ENCODE measurements at regions not wholly inside any gene's neighbourhood (a gene's known extent, or its start where the extent isn't known, plus 50 kb on each side); places are given as distances from the start of the nearest gene placed in this dataset.
A peak's percentile ranks its signal among the peaks of the same experiment; 100 is the strongest.
"Not testable (repeated sequence)": the region's sequence is repeated elsewhere in the genome, so short reads cannot be mapped to it uniquely, and the experiment has no call there.

GRCh38 chr3:81837071-81837593 lies 75.7 kb upstream of the GBE1 start:
- DNase-seq (ENCODE audit: insufficient read length, low spot score) (no peak), FAIRE-seq (no peak)
- TF ChIP-seq POU2F2 (IDR thresholded peaks at IDR 0.05; ENCODE audit: low read depth, low read length) (no peak), SPI1 (IDR thresholded peaks at IDR 0.05; ENCODE audit: low read depth, low read length) (no peak), PAX5 (IDR thresholded peaks at IDR 0.05; ENCODE audit: insufficient read depth, low read length, severe bottlenecking) (no peak), POLR2AphosphoS5 (IDR thresholded peaks at IDR 0.05; ENCODE audit: low read depth, low read length) (no peak), POLR2A (IDR thresholded peaks at IDR 0.05; ENCODE audit: low read depth, low read length) (no peak), TAF1 (IDR thresholded peaks at IDR 0.05; ENCODE audit: low read depth, low read length) (no peak)

- no peak for TF ChIP-seq SPI1 (IDR thresholded peaks at IDR 0.05; ENCODE audit: low read depth, low read length)
- FAIRE-seq (no peak), DNase-seq (ENCODE audit: insufficient read length, low spot score) (no peak)
Observed at GRCh38 chr3:81829937-81830336, 68.5 kb upstream of the GBE1 start.

- not testable (repeated sequence) for DNase-seq (ENCODE audit: insufficient read length, low spot score); FAIRE-seq
Observed at GRCh38 chr3:81829272-81829671, 67.8 kb upstream of the GBE1 start.

GRCh38 chr3:81823882-81824395 lies 62.5 kb upstream of the GBE1 start:
- DNase-seq (ENCODE audit: insufficient read length, low spot score), result no peak
- FAIRE-seq, result peak; percentile 94
- TF ChIP-seq POLR2A (IDR thresholded peaks at IDR 0.05; ENCODE audit: low read depth, low read length), result no peak
- TF ChIP-seq PAX5 (IDR thresholded peaks at IDR 0.05; ENCODE audit: insufficient read depth, low read length, severe bottlenecking), result no peak
- no peak for TF ChIP-seq POLR2AphosphoS5 (IDR thresholded peaks at IDR 0.05; ENCODE audit: low read depth, low read length)
- no peak for TF ChIP-seq TAF1 (IDR thresholded peaks at IDR 0.05; ENCODE audit: low read depth, low read length)
- peak; percentile 93 for TF ChIP-seq SPI1 (IDR thresholded peaks at IDR 0.05; ENCODE audit: low read depth, low read length)

- TF ChIP-seq SPI1 (IDR thresholded peaks at IDR 0.05; ENCODE audit: low read depth, low read length), result no peak
- no peak for TF ChIP-seq PAX5 (IDR thresholded peaks at IDR 0.05; ENCODE audit: insufficient read depth, low read length, severe bottlenecking)
- no peak for TF ChIP-seq POLR2AphosphoS5 (IDR thresholded peaks at IDR 0.05; ENCODE audit: low read depth, low read length)
- TF ChIP-seq TAF1 (IDR thresholded peaks at IDR 0.05; ENCODE audit: low read depth, low read length), result no peak
- no peak for TF ChIP-seq POLR2A (IDR thresholded peaks at IDR 0.05; ENCODE audit: low read depth, low read length)
- no peak for TF ChIP-seq POU2F2 (IDR thresholded peaks at IDR 0.05; ENCODE audit: low read depth, low read length)
- FAIRE-seq, result no peak
- DNase-seq (ENCODE audit: insufficient read length, low spot score), result no peak
Observed at GRCh38 chr3:81823086-81823485, 61.6 kb upstream of the GBE1 start.

GRCh38 chr3:81816473-81817250 lies 55.2 kb upstream of the GBE1 start:
- peak; percentile 92 for FAIRE-seq
- DNase-seq (ENCODE audit: insufficient read length, low spot score), result peak; percentile 13
- TF ChIP-seq TAF1 (IDR thresholded peaks at IDR 0.05; ENCODE audit: low read depth, low read length) (no peak), PAX5 (IDR thresholded peaks at IDR 0.05; ENCODE audit: insufficient read depth, low read length, severe bottlenecking) (peak; percentile 41), POU2F2 (IDR thresholded peaks at IDR 0.05; ENCODE audit: low read depth, low read length) (peak; percentile 87)

GRCh38 chr3:81812098-81812497 lies 50.7 kb upstream of the GBE1 start:
- DNase-seq (ENCODE audit: insufficient read length, low spot score); FAIRE-seq: not testable (repeated sequence)

Data from GM12891 (cell line).